Natural killer cell (primary cell): ENCODE measurements at regions not wholly inside any gene's neighbourhood (a gene's known extent, or its start where the extent isn't known, plus 50 kb on each side); places are given as distances from the start of the nearest gene placed in this dataset.

Source experiments
- ATAC-seq, 3 donors: fragments of 150-1000 bp in 2 of 3; fragments of 200-7000 bp in 1 of 3; cut with Tn5 transposase; 1 replicate in 1 of 3; 2 replicates in 2 of 3; pipeline ENCODE4 v1.10.0; 2021; ENCODE audit warnings: mild to moderate bottlenecking in 2 of 3, moderate library complexity in 2 of 3
- DNase-seq, 2 donors: peaks; one replicate each; pipeline versions ENCODE4 v3.0.0 to v3.0.0-alpha.2; 2013 to 2021; ENCODE audit warnings: mixed read lengths in 1 of 2
- H3K27ac ChIP-seq: one replicate; pipeline ENCODE4 v1.5.1; 2013; ENCODE audit warnings: mild to moderate bottlenecking, low read length
- H3K27me3 ChIP-seq: one replicate; pipeline ENCODE4 v1.6.1; 2013; ENCODE audit warnings: low read length; ENCODE audit not compliant: control insufficient read depth, insufficient read depth
- H3K36me3 ChIP-seq: one replicate; pipeline ENCODE4 v1.6.1; 2013; ENCODE audit warnings: low read length; ENCODE audit not compliant: control insufficient read depth, insufficient read depth
- H3K4me1 ChIP-seq: one replicate; pipeline ENCODE4 v1.6.1; 2013; ENCODE audit warnings: low read length; ENCODE audit not compliant: control insufficient read depth, insufficient read depth
- H3K4me3 ChIP-seq: one replicate; pipeline ENCODE4 v1.5.1; 2013; ENCODE audit warnings: low read length
- H3K9me3 ChIP-seq: one replicate; pipeline ENCODE4 v1.6.1; 2013; ENCODE audit warnings: low read length; ENCODE audit not compliant: control insufficient read depth, insufficient read depth
- H3K27ac Mint-ChIP-seq, 2 donors: one replicate each; pipeline ENCODE4 v1.8.0; 2022; ENCODE audit warnings: mild to moderate bottlenecking in 2 of 2, mixed read lengths in 2 of 2, moderate library complexity in 1 of 2
- H3K27me3 Mint-ChIP-seq, 2 donors: one replicate each; pipeline ENCODE4 v1.8.0; 2022; ENCODE audit warnings: low read depth in 2 of 2, mixed read lengths in 2 of 2
- H3K36me3 Mint-ChIP-seq: one replicate; pipeline ENCODE4 v1.8.0; 2022; ENCODE audit warnings: mixed read lengths
- H3K4me1 Mint-ChIP-seq, 2 donors: one replicate each; pipeline ENCODE4 v1.8.0; 2022; ENCODE audit warnings: mixed read lengths in 2 of 2
- H3K4me3 Mint-ChIP-seq: one replicate; pipeline ENCODE4 v1.8.0; 2022; ENCODE audit warnings: mild to moderate bottlenecking, moderate library complexity, mixed read lengths
- H3K9me3 Mint-ChIP-seq, 2 donors: one replicate each; pipeline ENCODE4 v1.8.0; 2022; ENCODE audit warnings: mixed read lengths in 2 of 2
- CTCF ChIP-seq: fragments of 200-600 bp; IDR thresholded peaks from one replicate; pipeline ENCODE4 v1.8.0; 2022; ENCODE audit warnings: antibody characterized with exemption
- WGBS: methylation state at CpG from one replicate; pipeline ENCODE4 v1.1.7; 2013; ENCODE audit warnings: missing lambda C conversion rate; ENCODE audit not compliant: insufficient coverage; 5-methylcytosine and 5-hydroxymethylcytosine counted together
- intact Hi-C: fragments of 100-400 bp; cut with micrococcal nuclease; formaldehyde crosslinking; loops from one replicate; pipeline ENCODE4 v1.14.2; 2022

DNA sequence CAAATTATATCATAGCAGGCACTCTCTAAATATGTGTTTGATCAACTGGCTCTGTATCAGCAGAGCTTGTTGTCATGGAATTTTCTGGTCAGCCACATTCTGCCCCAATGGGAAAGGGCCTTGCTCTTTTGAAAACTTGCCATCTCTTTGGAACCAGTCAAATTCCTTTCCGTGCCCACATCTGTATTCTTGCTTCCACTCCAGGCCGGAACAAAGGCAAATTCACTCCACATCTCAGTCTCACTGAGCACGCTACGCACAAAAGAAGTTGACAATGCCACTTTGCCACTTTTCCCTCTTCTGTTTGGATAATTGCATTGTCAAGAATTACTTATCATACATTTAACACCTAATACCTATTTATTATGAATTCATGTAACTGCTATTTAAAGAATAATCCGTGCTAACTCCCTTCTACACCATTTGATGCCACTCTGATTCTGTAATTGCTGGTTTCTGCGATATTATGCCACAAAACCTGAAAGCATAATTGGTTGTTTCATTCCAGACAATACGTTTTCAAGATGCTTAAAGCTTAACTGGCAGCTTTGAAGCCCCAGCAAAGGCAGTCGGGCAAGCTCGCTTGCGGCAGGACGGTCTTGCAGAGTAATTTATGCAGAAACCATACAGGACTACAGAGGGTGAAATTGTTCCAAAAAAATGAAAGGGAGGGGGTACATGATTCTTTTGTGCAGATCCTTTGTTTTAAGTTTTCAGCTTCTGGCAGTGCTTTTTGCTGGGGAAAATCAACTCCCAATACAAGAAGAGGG is 277.7 kb downstream of the MSX2 start:
- H3K27me3 Mint-ChIP-seq, result peaks cover 0 to 7% of the 10 kb centered on the region in 2 donors
- ATAC-seq (no peak), DNase-seq (no peak)
- no peak overlapping the region for H3K27ac Mint-ChIP-seq
- Histone ChIP-seq H3K27ac (no peak overlapping the region), H3K9me3 (peaks cover 5% of the 10 kb centered on the region), H3K4me1 (peaks cover 10% of the 10 kb centered on the region), H3K27me3 (no peaks in the 10 kb centered on the region), H3K36me3 (no peaks in the 10 kb centered on the region), H3K4me3 (no peak overlapping the region)
- no peak for TF ChIP-seq CTCF
- H3K4me3 Mint-ChIP-seq, result no peak overlapping the region
- H3K4me1 Mint-ChIP-seq, result peaks cover 13% of the 10 kb centered on the region in 2 donors
- peaks cover 4 to 5% of the 10 kb centered on the region in 2 donors for H3K9me3 Mint-ChIP-seq
- no peaks in the 10 kb centered on the region for H3K36me3 Mint-ChIP-seq
- intact Hi-C loops, result no loop called here
- WGBS, result 78% methylated on average over 11 of the region's 11 CpGs

DNA sequence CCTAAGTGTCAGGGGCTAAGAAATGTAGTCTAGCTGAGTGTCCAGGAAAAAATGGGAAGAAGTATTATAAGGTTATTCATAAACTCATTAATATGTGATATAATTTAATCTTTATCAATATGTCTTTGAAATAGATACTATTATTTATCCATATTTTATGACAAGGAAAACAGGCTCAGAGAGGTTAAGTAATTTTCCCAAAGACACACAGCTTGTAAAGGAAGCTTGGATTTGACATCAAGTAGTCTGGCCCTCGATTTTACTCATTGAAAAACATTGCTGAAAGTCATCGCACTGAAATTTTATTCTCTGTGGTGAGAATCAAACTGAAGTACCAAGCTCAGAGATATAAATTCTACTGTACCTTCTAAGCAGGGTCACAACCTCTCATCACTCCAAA is 276.9 kb downstream of the MSX2 start:
- Histone ChIP-seq H3K4me1 (peaks cover 10% of the 10 kb centered on the region), H3K4me3 (no peak overlapping the region), H3K9me3 (peaks cover 5% of the 10 kb centered on the region), H3K36me3 (no peaks in the 10 kb centered on the region), H3K27me3 (no peaks in the 10 kb centered on the region), H3K27ac (no peak overlapping the region)
- TF ChIP-seq CTCF, result no peak
- peaks cover 13% of the 10 kb centered on the region in 2 donors for H3K4me1 Mint-ChIP-seq
- ATAC-seq (no peak), DNase-seq (no peak)
- H3K4me3 Mint-ChIP-seq, result no peak overlapping the region
- H3K27me3 Mint-ChIP-seq, result peaks cover 0 to 7% of the 10 kb centered on the region in 2 donors
- WGBS, result 85% methylated on average over 2 of the region's 2 CpGs
- intact Hi-C loops, result no loop called here
- no peak overlapping the region for H3K27ac Mint-ChIP-seq
- H3K36me3 Mint-ChIP-seq, result no peaks in the 10 kb centered on the region
- H3K9me3 Mint-ChIP-seq, result peaks cover 4 to 5% of the 10 kb centered on the region in 2 donors

- Mint-ChIP-seq H3K9me3 (peaks cover 4 to 5% of the 10 kb centered on the region in 2 donors), H3K4me3 (no peak overlapping the region), H3K27me3 (peaks cover 0 to 7% of the 10 kb centered on the region in 2 donors), H3K36me3 (no peaks in the 10 kb centered on the region), H3K4me1 (peaks cover 13% of the 10 kb centered on the region in 2 donors), H3K27ac (no peak overlapping the region)
- Histone ChIP-seq H3K27me3 (no peaks in the 10 kb centered on the region), H3K4me1 (peaks cover 10% of the 10 kb centered on the region), H3K9me3 (peaks cover 5% of the 10 kb centered on the region), H3K4me3 (no peak overlapping the region), H3K27ac (no peak overlapping the region), H3K36me3 (no peaks in the 10 kb centered on the region)
- intact Hi-C loops, result no loop called here
- no peak for TF ChIP-seq CTCF
- DNase-seq (no peak), ATAC-seq (no peak)
- WGBS, result 57% methylated on average over 8 of the region's 8 CpGs
Measured at GRCh38 chr5:174999581-174999980, 275.2 kb downstream of the MSX2 start.
